ENCODE measurements at regions not wholly inside any gene's neighbourhood (a gene's known extent, or its start where the extent isn't known, plus 50 kb on each side); places are given as distances from the start of the nearest gene placed in this dataset.
"Not testable (repeated sequence)": the region's sequence is repeated elsewhere in the genome, so short reads cannot be mapped to it uniquely, and the experiment has no call there.

GRCh38 chr10:23917251-23917840 lies 291.6 kb upstream of the KIAA1217 start:
- no peak overlapping the region for H3K4me3 ChIP-seq (ENCODE audit: low read depth, low read length)
- ChIA-PET POLR2A (no interaction called here), CTCF (no interaction called here)
- no peak for DNase-seq (ENCODE audit: low read depth, low spot score)
- TF ChIP-seq, protein P1, sequence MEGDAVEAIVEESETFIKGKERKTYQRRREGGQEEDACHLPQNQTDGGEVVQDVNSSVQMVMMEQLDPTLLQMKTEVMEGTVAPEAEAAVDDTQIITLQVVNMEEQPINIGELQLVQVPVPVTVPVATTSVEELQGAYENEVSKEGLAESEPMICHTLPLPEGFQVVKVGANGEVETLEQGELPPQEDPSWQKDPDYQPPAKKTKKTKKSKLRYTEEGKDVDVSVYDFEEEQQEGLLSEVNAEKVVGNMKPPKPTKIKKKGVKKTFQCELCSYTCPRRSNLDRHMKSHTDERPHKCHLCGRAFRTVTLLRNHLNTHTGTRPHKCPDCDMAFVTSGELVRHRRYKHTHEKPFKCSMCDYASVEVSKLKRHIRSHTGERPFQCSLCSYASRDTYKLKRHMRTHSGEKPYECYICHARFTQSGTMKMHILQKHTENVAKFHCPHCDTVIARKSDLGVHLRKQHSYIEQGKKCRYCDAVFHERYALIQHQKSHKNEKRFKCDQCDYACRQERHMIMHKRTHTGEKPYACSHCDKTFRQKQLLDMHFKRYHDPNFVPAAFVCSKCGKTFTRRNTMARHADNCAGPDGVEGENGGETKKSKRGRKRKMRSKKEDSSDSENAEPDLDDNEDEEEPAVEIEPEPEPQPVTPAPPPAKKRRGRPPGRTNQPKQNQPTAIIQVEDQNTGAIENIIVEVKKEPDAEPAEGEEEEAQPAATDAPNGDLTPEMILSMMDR (IDR thresholded peaks at IDR 0.05; ENCODE audit: insufficient read depth, low read length, missing control alignments): no peak

- CTCF ChIA-PET: no interaction called here
- no peak for DNase-seq (ENCODE audit: low read depth, low spot score)
- POLR2A ChIA-PET: no interaction called here
- TF ChIP-seq, protein P1 (IDR thresholded peaks at IDR 0.05; ENCODE audit: insufficient read depth, low read length, missing control alignments): no peak
- H3K4me3 ChIP-seq (ENCODE audit: low read depth, low read length): no peak overlapping the region
Measured at GRCh38 chr10:23918090-23918723, 290.7 kb upstream of the KIAA1217 start.

GRCh38 chr10:23918839-23919238 lies 290.1 kb upstream of the KIAA1217 start:
- ChIA-PET POLR2A (no interaction called here), CTCF (no interaction called here)
- no peak for DNase-seq (ENCODE audit: low read depth, low spot score)

DNA sequence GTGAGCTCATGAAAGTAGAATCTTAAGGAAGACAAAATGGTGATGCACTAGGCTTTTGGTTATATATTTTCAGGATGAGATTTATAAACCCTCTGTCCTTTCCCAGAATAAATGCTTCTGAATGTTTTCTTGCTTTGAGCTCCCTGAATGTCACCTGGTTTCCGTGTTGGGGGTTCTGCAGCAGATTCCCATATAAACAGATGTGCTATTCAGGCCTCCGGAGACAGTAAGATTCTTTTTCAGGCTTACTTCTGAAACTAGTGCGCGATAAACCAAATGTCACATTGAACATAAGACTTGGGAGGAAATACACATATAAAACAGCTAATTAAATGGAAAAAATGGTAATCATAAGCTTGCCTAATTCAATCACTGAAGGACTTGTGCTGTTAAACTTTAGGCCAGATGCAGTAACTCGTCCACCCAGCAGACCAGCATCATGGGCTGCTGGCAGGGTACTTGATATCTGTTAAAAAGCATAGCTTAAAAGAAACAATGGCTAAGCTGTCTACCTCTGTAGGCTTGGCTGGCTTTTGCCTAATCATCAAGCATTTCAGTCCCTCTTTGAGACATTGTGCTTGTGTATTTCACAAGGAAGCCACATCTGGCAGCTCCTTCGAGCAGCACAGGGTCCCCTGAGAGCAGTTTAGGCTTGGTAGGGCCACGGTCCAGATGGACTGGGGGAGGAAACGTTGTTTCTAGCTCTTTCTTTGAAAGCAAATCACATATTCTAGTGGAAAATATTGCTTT lies 281.2 kb upstream of the KIAA1217 start:
- TF ChIP-seq, protein P1 (IDR thresholded peaks at IDR 0.05; ENCODE audit: insufficient read depth, low read length, missing control alignments): no peak
- no peak for DNase-seq (ENCODE audit: low read depth, low spot score)
- ChIA-PET CTCF (no interaction called here), POLR2A (no interaction called here)
- H3K4me3 ChIP-seq (ENCODE audit: low read depth, low read length): no peak overlapping the region

More at GRCh38 chr10:23918839-23919238, 290.1 kb upstream of the KIAA1217 start:
- H3K4me3 ChIP-seq (ENCODE audit: low read depth, low read length): no peak overlapping the region
- TF ChIP-seq, protein P1 (IDR thresholded peaks at IDR 0.05; ENCODE audit: insufficient read depth, low read length, missing control alignments): no peak

GRCh38 chr10:23934023-23934422 lies 274.9 kb upstream of the KIAA1217 start:
- POLR2A ChIA-PET: not testable (repeated sequence)

GRCh38 chr10:23945845-23946244 lies 263.1 kb upstream of the KIAA1217 start:
- POLR2A ChIA-PET: no interaction called here
- TF ChIP-seq, protein P1 (IDR thresholded peaks at IDR 0.05; ENCODE audit: insufficient read depth, low read length, missing control alignments): no peak
- CTCF ChIA-PET: no interaction called here
- H3K4me3 ChIP-seq (ENCODE audit: low read depth, low read length): no peak overlapping the region
- DNase-seq (ENCODE audit: low read depth, low spot score): no peak

More at GRCh38 chr10:23934023-23934422, 274.9 kb upstream of the KIAA1217 start:
- DNase-seq (ENCODE audit: low read depth, low spot score); CTCF ChIA-PET; H3K4me3 ChIP-seq (ENCODE audit: low read depth, low read length): not testable (repeated sequence)

Measured in AG04449 (cell line).